ENCODE measurements at regions not wholly inside any gene's neighbourhood (a gene's known extent, or its start where the extent isn't known, plus 50 kb on each side); places are given as distances from the start of the nearest gene placed in this dataset.

- no peaks in the 10 kb centered on the region for H3K27me3 ChIP-seq
- H3K36me3 ChIP-seq, result no peaks in the 10 kb centered on the region
- peaks cover 14% of the 10 kb centered on the region for H3K4me1 ChIP-seq (ENCODE audit: low read depth)
- H3K9me3 ChIP-seq (ENCODE audit: low read depth), result no peaks in the 10 kb centered on the region
- DNase-seq (ENCODE audit: low read depth in 1 of 2, low spot score in 1 of 2), result no peak
- peak overlapping the region; percentile 53 for H3K27ac ChIP-seq
- no peak overlapping the region for H3K4me3 ChIP-seq
- TF ChIP-seq CTCF (IDR thresholded peaks at IDR 0.05; ENCODE audit: low read depth, low read length), result no peak
These were observed 129.4 kb downstream of the INHBA start for GRCh38 chr7:41573443-41573842.

DNA sequence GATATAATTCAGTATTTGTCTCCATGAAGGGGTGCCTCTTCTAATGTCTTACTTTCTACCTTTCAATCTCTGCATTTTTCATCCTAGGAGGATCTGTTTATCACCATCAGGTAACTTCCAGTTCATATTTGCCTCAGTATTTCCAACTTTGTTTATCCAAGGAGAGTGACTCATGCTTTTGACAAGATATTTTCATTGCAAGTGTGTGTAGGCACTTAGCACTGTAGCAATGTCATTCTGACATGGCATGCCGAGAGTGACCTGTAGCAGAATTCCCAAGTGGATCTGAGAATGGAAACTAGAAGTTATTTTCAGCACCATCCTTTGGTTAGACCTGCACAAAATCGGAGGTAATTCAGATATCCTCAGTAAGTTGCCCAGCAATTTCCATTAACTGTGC lies 129.9 kb downstream of the INHBA start:
- DNase-seq (ENCODE audit: low read depth in 1 of 2, low spot score in 1 of 2), result peak; percentile 13 to 43
- no peaks in the 10 kb centered on the region for H3K36me3 ChIP-seq
- H3K4me3 ChIP-seq, result no peak overlapping the region
- H3K4me1 ChIP-seq (ENCODE audit: low read depth), result peaks cover 14% of the 10 kb centered on the region
- no peaks in the 10 kb centered on the region for H3K9me3 ChIP-seq (ENCODE audit: low read depth)
- H3K27me3 ChIP-seq, result no peaks in the 10 kb centered on the region
- peak overlapping the region; percentile 53 for H3K27ac ChIP-seq
- no peak for TF ChIP-seq CTCF (IDR thresholded peaks at IDR 0.05; ENCODE audit: low read depth, low read length)

- Histone ChIP-seq H3K4me3 (no peak overlapping the region), H3K27me3 (no peaks in the 10 kb centered on the region), H3K9me3 (ENCODE audit: low read depth) (no peaks in the 10 kb centered on the region), H3K4me1 (ENCODE audit: low read depth) (peaks cover 14% of the 10 kb centered on the region), H3K36me3 (no peaks in the 10 kb centered on the region), H3K27ac (no peak overlapping the region)
- DNase-seq (ENCODE audit: low read depth in 1 of 2, low spot score in 1 of 2), result no peak
- TF ChIP-seq CTCF (IDR thresholded peaks at IDR 0.05; ENCODE audit: low read depth, low read length), result no peak
These were observed 131.3 kb downstream of the INHBA start for GRCh38 chr7:41571573-41571972.

GRCh38 chr7:41570766-41571165 lies 132.1 kb downstream of the INHBA start:
- Histone ChIP-seq H3K36me3 (no peaks in the 10 kb centered on the region), H3K27ac (no peak overlapping the region), H3K4me1 (ENCODE audit: low read depth) (peaks cover 14% of the 10 kb centered on the region), H3K4me3 (no peak overlapping the region), H3K27me3 (no peaks in the 10 kb centered on the region), H3K9me3 (ENCODE audit: low read depth) (no peaks in the 10 kb centered on the region)
- no peak for TF ChIP-seq CTCF (IDR thresholded peaks at IDR 0.05; ENCODE audit: low read depth, low read length)
- no peak for DNase-seq (ENCODE audit: low read depth in 1 of 2, low spot score in 1 of 2)

DNA sequence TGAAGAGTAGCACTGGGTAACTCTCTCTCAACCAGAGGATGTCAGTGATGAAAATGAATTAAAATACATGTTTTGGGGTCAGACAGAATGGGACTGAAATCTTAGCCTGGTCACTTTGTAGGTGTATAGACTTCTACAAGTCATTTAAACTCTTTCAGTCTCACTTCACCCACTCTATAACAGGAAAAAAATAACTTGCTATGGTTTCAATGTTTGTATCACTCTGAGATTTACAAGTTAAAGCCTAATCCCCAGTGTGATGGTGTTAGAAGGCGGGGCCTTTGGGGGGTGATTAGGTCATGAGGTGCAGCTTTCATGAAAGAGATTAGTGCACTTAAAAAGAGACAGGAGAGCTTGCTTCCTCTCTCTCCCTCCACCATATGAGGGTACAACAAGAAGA lies 134.8 kb downstream of the INHBA start:
- TF ChIP-seq CTCF (IDR thresholded peaks at IDR 0.05; ENCODE audit: low read depth, low read length), result no peak
- Histone ChIP-seq H3K4me1 (ENCODE audit: low read depth) (peaks cover 4% of the 10 kb centered on the region), H3K9me3 (ENCODE audit: low read depth) (no peaks in the 10 kb centered on the region), H3K4me3 (no peak overlapping the region), H3K27ac (no peak overlapping the region), H3K36me3 (no peaks in the 10 kb centered on the region), H3K27me3 (no peaks in the 10 kb centered on the region)
- no peak for DNase-seq (ENCODE audit: low read depth in 1 of 2, low spot score in 1 of 2)

DNA sequence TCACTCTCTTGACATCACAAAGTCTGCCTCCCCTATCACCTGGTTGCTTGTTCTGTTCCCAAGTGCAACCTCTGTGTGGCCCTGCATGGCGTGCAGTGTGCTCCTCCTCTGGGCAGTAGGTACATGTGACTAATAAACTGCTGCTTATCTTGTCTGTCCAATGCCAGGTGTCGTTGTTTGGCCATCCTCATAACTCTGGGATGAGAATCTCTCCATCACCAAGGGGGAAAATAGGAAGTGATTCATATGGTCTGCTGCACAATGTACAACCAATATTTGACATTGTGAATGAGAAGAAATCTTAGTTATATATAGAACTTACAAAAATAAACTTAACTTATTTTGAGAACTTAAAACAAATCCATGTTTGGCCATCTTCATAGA lies 135.2 kb downstream of the INHBA start:
- Histone ChIP-seq H3K9me3 (ENCODE audit: low read depth) (no peaks in the 10 kb centered on the region), H3K27me3 (no peaks in the 10 kb centered on the region), H3K4me3 (no peak overlapping the region), H3K27ac (no peak overlapping the region), H3K36me3 (no peaks in the 10 kb centered on the region), H3K4me1 (ENCODE audit: low read depth) (peaks cover under 1% of the 10 kb centered on the region)
- no peak for DNase-seq (ENCODE audit: low read depth in 1 of 2, low spot score in 1 of 2)
- TF ChIP-seq CTCF (IDR thresholded peaks at IDR 0.05; ENCODE audit: low read depth, low read length), result no peak
